Natural killer cell treated with Interleukin-12 subunit alpha and Interleukin-12 subunit beta and Interleukin-15 and Interleukin-18, amount 100 ng/mL, for 72 hours (primary cell): ENCODE measurements at regions not wholly inside any gene's neighbourhood (a gene's known extent, or its start where the extent isn't known, plus 50 kb on each side); places are given as distances from the start of the nearest gene placed in this dataset.
"Not testable (repeated sequence)": the region's sequence is repeated elsewhere in the genome, so short reads cannot be mapped to it uniquely, and the experiment has no call there.

Experiments
- ATAC-seq, 2 donors: fragments of 150-1000 bp; cut with Tn5 transposase in 1 of 2; sonication (Bioruptor Pico), chemical (Tn5 transposase) in 1 of 2; 2 replicates each; pipeline ENCODE4 v1.10.0; 2021
- DNase-seq: peaks from one replicate; pipeline ENCODE4 v3.0.0; 2022; ENCODE audit warnings: low spot score
- H3K27ac Mint-ChIP-seq, 2 donors: 1 replicate in 1 of 2; 2 replicates in 1 of 2; pipeline ENCODE4 v1.8.0; 2022; ENCODE audit warnings: mixed read lengths in 2 of 2, mild to moderate bottlenecking in 1 of 2, moderate library complexity in 1 of 2
- H3K27me3 Mint-ChIP-seq, 2 donors: 1 replicate in 1 of 2; 2 replicates in 1 of 2; pipeline ENCODE4 v1.8.0; 2022; ENCODE audit warnings: mixed read lengths in 2 of 2
- H3K36me3 Mint-ChIP-seq: one replicate; pipeline ENCODE4 v1.8.0; 2022; ENCODE audit warnings: mixed read lengths
- H3K4me1 Mint-ChIP-seq, 2 donors: 1 replicate in 1 of 2; 2 replicates in 1 of 2; pipeline ENCODE4 v1.8.0; 2022; ENCODE audit warnings: low read depth in 2 of 2, mixed read lengths in 2 of 2, mild to moderate bottlenecking in 1 of 2
- H3K4me3 Mint-ChIP-seq: one replicate; pipeline ENCODE4 v1.8.0; 2022; ENCODE audit warnings: mixed read lengths
- H3K9me3 Mint-ChIP-seq: 2 replicates; pipeline ENCODE4 v1.8.0; 2022; ENCODE audit warnings: mixed read lengths

- H3K9me3 Mint-ChIP-seq, result no peaks in the 10 kb centered on the region
- ATAC-seq, result no peak
- H3K27ac Mint-ChIP-seq, result no peak overlapping the region
- peaks cover 8 to 20% of the 10 kb centered on the region in 2 donors for H3K27me3 Mint-ChIP-seq
- no peaks in the 10 kb centered on the region for H3K4me1 Mint-ChIP-seq
- no peaks in the 10 kb centered on the region for H3K36me3 Mint-ChIP-seq
- no peak for DNase-seq
- no peak overlapping the region for H3K4me3 Mint-ChIP-seq
Measured at GRCh38 chr9:7456377-7456776, 343.2 kb downstream of the DMAC1 start.

GRCh38 chr9:7454624-7455023, 345.0 kb downstream of the DMAC1 start:
- Mint-ChIP-seq H3K27me3 (peaks cover 10 to 16% of the 10 kb centered on the region in 2 donors), H3K36me3 (no peaks in the 10 kb centered on the region), H3K9me3 (no peaks in the 10 kb centered on the region), H3K4me1 (no peaks in the 10 kb centered on the region), H3K27ac (no peak overlapping the region), H3K4me3 (no peak overlapping the region)
- ATAC-seq, result no peak
- no peak for DNase-seq

GRCh38 chr9:7452378-7452777, 347.2 kb downstream of the DMAC1 start:
- Mint-ChIP-seq H3K36me3 (no peaks in the 10 kb centered on the region), H3K4me1 (no peaks in the 10 kb centered on the region), H3K9me3 (no peaks in the 10 kb centered on the region), H3K27ac (no peak overlapping the region), H3K27me3 (peaks cover 7 to 9% of the 10 kb centered on the region in 2 donors), H3K4me3 (no peak overlapping the region)
- DNase-seq, result no peak
- no peak for ATAC-seq

- H3K27me3 Mint-ChIP-seq, result peaks cover 7 to 9% of the 10 kb centered on the region in 2 donors
- no peak for ATAC-seq
- H3K4me1 Mint-ChIP-seq, result no peaks in the 10 kb centered on the region
- no peak overlapping the region for H3K4me3 Mint-ChIP-seq
- no peak overlapping the region for H3K27ac Mint-ChIP-seq
- no peak for DNase-seq
- H3K36me3 Mint-ChIP-seq, result no peaks in the 10 kb centered on the region
- H3K9me3 Mint-ChIP-seq, result no peaks in the 10 kb centered on the region
Measured at GRCh38 chr9:7451062-7451461, 348.5 kb downstream of the DMAC1 start.

GRCh38 chr9:7443541-7443940, 356.0 kb downstream of the DMAC1 start:
- H3K9me3 Mint-ChIP-seq, result no peaks in the 10 kb centered on the region

GRCh38 chr9:7439355-7439995, 360.1 kb downstream of the DMAC1 start:
- H3K9me3 Mint-ChIP-seq, result no peaks in the 10 kb centered on the region
- H3K4me3 Mint-ChIP-seq, result no peak overlapping the region
- no peaks in the 10 kb centered on the region for H3K4me1 Mint-ChIP-seq
- no peak overlapping the region for H3K27ac Mint-ChIP-seq
- no peak for DNase-seq
- no peaks in the 10 kb centered on the region for H3K36me3 Mint-ChIP-seq
- ATAC-seq, result no peak
- peaks cover 0 to 2% of the 10 kb centered on the region in 2 donors for H3K27me3 Mint-ChIP-seq

More at GRCh38 chr9:7443541-7443940, 356.0 kb downstream of the DMAC1 start:
- ATAC-seq (no peak), DNase-seq (no peak)
- no peaks in the 10 kb centered on the region for H3K4me1 Mint-ChIP-seq
- H3K27ac Mint-ChIP-seq, result no peak overlapping the region
- no peaks in the 10 kb centered on the region for H3K36me3 Mint-ChIP-seq
- H3K4me3 Mint-ChIP-seq, result no peak overlapping the region
- H3K27me3 Mint-ChIP-seq, result peaks cover 0 to 2% of the 10 kb centered on the region in 2 donors

- H3K27me3 Mint-ChIP-seq, result peaks cover 0 to 2% of the 10 kb centered on the region in 2 donors
- peaks cover 6% of the 10 kb centered on the region for H3K36me3 Mint-ChIP-seq
- no peaks in the 10 kb centered on the region for H3K4me1 Mint-ChIP-seq
- DNase-seq, result no peak
- no peak for ATAC-seq
- no peak overlapping the region for H3K4me3 Mint-ChIP-seq
- H3K9me3 Mint-ChIP-seq, result peaks cover 6% of the 10 kb centered on the region
- H3K27ac Mint-ChIP-seq, result no peak overlapping the region
Measured at GRCh38 chr9:7436754-7437153, 362.8 kb downstream of the DMAC1 start.

GRCh38 chr9:7433508-7434292, 365.9 kb downstream of the DMAC1 start:
- no peak overlapping the region for H3K4me3 Mint-ChIP-seq
- no peak overlapping the region for H3K27ac Mint-ChIP-seq
- H3K27me3 Mint-ChIP-seq, result peaks cover 0 to 2% of the 10 kb centered on the region in 2 donors
- no peaks in the 10 kb centered on the region for H3K4me1 Mint-ChIP-seq
- ATAC-seq (no peak), DNase-seq (no peak)
- peaks cover 10% of the 10 kb centered on the region for H3K9me3 Mint-ChIP-seq
- peaks cover 6% of the 10 kb centered on the region for H3K36me3 Mint-ChIP-seq

GRCh38 chr9:7432989-7433388, 366.6 kb downstream of the DMAC1 start:
- no peak overlapping the region for H3K4me3 Mint-ChIP-seq
- peaks cover 15% of the 10 kb centered on the region for H3K9me3 Mint-ChIP-seq
- H3K27me3 Mint-ChIP-seq, result peaks cover 5% of the 10 kb centered on the region in 2 donors
- peaks cover 6% of the 10 kb centered on the region for H3K36me3 Mint-ChIP-seq
- no peak overlapping the region for H3K27ac Mint-ChIP-seq
- DNase-seq, result no peak
- ATAC-seq, result no peak
- no peaks in the 10 kb centered on the region for H3K4me1 Mint-ChIP-seq

GRCh38 chr9:7417397-7417796, 382.2 kb downstream of the DMAC1 start:
- not testable (repeated sequence) for H3K9me3 Mint-ChIP-seq, H3K4me3 Mint-ChIP-seq

GRCh38 chr9:7415836-7416235, 383.7 kb downstream of the DMAC1 start:
- Mint-ChIP-seq H3K4me3 (no peak overlapping the region), H3K9me3 (no peaks in the 10 kb centered on the region), H3K4me1 (no peaks in the 10 kb centered on the region), H3K36me3 (no peaks in the 10 kb centered on the region), H3K27me3 (peaks cover 4 to 30% of the 10 kb centered on the region in 2 donors), H3K27ac (no peak overlapping the region)
- DNase-seq (no peak), ATAC-seq (no peak)

More at GRCh38 chr9:7417397-7417796, 382.2 kb downstream of the DMAC1 start:
- peaks cover 2 to 16% of the 10 kb centered on the region in 2 donors for H3K27me3 Mint-ChIP-seq
- not testable (repeated sequence) for H3K36me3 Mint-ChIP-seq, ATAC-seq, H3K4me1 Mint-ChIP-seq, H3K27ac Mint-ChIP-seq, DNase-seq

GRCh38 chr9:7408845-7409244, 390.7 kb downstream of the DMAC1 start:
- H3K27me3 Mint-ChIP-seq, result peaks cover 18 to 33% of the 10 kb centered on the region in 2 donors
- H3K27ac Mint-ChIP-seq, result no peak overlapping the region
- no peak for DNase-seq
- no peaks in the 10 kb centered on the region for H3K36me3 Mint-ChIP-seq
- no peaks in the 10 kb centered on the region for H3K9me3 Mint-ChIP-seq
- H3K4me3 Mint-ChIP-seq, result no peak overlapping the region
- peaks cover 0 to 5% of the 10 kb centered on the region in 2 donors for H3K4me1 Mint-ChIP-seq
- ATAC-seq, result no peak

- no peak overlapping the region for H3K4me3 Mint-ChIP-seq
- peaks cover 0 to 5% of the 10 kb centered on the region in 2 donors for H3K4me1 Mint-ChIP-seq
- H3K9me3 Mint-ChIP-seq, result no peaks in the 10 kb centered on the region
- ATAC-seq (no peak), DNase-seq (no peak)
- H3K36me3 Mint-ChIP-seq, result no peaks in the 10 kb centered on the region
- no peak overlapping the region for H3K27ac Mint-ChIP-seq
- H3K27me3 Mint-ChIP-seq, result peaks cover 20 to 23% of the 10 kb centered on the region in 2 donors
Measured at GRCh38 chr9:7407246-7407645, 392.3 kb downstream of the DMAC1 start.

- ATAC-seq (no peak), DNase-seq (no peak)
- Mint-ChIP-seq H3K4me3 (no peak overlapping the region), H3K27me3 (peaks cover 18 to 27% of the 10 kb centered on the region in 2 donors), H3K4me1 (peaks cover 0 to 5% of the 10 kb centered on the region in 2 donors), H3K9me3 (no peaks in the 10 kb centered on the region), H3K27ac (no peak overlapping the region), H3K36me3 (no peaks in the 10 kb centered on the region)
Measured at GRCh38 chr9:7405924-7406604, 393.5 kb downstream of the DMAC1 start.
